ENCODE measurements at regions not wholly inside any gene's neighbourhood (a gene's known extent, or its start where the extent isn't known, plus 50 kb on each side); places are given as distances from the start of the nearest gene placed in this dataset.

DNA sequence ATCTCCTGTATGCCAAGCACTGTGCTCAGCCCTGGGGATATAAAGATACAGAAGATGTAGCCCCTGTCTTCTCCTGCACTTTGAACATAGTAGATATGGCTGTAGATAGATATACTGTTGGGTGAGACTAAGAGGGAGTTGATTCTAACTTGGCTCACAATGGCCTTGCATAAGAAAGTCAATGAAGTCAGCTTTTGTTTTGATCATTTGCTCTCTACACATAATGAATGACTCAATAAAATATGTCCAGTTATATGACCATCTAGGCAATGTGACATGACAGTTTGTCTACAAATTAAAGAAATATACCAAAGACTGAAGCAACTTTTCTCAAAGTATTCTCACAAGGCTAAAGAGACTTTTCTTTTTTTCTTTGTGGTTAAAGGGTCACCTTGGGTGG, 147.6 kb upstream of the DIPK2B start:
- DNase-seq: no peak

DNA sequence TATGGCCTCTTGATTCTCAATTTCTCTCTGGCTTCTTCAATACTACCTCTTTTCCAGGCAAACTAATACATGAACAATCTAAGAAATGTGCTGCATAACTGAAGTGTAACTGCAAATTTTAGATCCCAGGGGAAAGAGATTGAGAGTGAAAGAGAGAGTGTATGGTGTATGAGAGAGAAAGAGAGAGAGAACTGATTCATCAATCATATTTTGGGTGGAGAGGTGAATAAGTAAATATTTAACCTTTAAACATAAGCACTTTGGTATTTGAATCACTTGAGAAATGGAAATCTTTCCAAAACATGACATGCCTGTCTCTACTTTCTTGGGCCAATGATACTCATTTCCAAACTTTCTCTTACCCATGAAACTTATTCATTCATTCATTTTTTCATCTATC, 147.2 kb upstream of the DIPK2B start:
- peak; percentile 3 for DNase-seq

DNA sequence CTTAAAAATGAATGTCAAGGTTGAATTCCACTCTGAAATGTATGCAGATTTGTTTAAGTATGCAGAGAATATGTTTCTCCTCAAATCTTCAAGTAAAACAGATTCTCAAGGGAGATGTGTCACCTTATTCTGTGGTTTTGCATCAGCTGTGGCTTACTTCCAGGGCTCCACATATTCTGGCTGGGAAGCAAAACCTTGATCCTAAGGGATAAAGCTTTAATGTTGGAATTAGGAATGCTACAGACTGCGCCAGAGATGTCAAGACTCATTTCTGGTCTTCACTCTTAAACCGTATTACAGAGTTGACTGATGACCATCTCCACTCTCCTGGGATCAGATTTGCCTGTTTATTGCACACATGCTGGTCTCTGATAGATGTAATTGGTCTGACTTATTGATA, 143.9 kb upstream of the DIPK2B start:
- DNase-seq: no peak

DNA sequence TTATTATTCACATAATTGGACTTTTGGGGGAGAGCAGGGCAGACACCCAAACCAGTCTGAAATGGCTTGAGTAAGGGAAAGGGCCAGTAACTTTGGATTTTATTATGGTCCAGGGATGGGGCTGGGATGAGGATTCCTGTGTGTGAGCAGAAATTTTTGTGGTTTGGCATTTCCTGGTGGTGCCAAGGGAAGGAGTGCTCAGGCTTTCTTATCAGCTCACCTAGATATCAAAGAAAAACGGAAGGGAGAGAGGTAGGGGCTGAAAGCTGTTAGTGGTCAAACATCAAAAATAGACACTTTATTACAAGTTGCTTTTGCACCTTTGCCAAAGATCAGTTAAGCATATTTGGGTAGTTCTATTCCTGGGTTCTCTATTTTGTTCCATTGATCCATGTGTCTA, 128.5 kb upstream of the DIPK2B start:
- no peak for DNase-seq

DNA sequence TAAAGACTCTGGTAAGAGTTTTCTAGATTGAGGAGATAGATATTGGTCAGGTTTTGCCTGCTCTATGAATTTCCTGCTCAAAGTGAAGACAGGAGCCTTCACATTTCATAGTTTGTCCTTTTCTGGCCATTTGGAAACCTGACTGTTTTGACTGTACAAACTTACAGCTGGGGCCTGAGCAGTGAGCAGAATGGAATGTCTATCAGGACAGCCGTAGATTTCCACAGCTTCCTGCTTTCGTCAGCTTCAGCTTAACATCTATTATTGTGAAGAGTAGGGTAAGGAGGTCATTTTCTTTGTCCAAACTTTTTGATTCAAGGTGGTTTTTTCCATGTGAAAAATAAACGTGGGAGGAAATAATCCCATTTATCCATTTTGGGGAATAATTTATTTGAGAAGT, 124.3 kb upstream of the DIPK2B start:
- no peak for DNase-seq

DNA sequence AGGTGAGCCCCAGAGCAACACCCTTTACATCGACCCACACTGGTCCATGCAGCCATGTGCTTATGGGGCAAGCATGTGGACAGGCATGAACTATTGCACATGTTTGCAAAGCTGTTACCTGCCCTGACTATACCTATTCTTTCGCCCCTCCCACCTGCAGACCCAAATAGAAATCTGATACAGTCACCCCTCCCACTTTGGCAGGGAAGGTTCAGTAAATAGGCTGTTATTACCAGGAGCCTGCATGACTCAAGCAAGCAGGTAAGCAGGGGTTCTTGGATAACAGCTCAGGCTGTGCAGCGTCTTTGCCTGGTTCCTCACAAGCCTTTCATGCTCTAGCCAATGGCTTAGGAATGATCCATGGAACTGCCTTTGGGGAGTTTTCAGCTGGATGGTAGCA, 122.7 kb upstream of the DIPK2B start:
- no peak for DNase-seq

DNA sequence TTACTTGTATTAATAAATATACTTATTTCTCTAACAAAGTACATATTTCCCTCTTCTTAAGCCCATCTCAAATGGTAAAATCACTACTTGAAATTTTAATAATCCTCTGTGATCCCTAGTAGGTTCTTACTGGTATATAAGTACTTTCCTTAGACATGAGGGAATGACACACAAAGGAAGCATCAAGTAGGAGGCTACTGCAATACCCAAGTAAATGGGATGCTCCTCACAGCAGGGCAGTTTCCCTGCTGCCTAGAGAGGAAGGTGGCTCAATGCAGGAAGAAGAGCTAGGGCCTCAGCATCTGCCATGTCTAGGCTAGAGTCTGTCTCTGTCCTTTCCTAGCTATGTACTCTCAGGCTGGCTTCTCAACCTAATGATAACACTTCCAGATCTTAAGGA, 122.1 kb upstream of the DIPK2B start:
- DNase-seq: no peak

DNA sequence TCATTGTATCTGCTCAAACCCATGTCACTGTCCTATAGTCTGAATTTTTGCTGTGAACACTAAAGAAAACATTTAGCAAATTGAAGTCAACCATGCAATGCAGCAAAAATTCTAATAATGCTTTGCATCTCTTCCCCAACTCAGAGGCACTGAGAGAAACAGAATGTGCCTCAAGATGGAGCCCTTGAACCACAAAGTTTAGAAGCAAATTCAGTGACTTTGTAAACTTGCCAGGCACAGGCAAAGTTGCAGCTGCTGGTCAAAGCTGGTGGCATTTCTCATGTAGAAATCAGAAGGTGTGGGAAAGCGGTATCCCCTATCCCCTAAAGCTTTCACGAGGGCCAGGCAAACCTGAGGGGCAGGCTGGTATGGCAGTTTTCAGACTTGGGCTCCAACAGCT, 121.7 kb upstream of the DIPK2B start:
- DNase-seq: peak; percentile 24

DNA sequence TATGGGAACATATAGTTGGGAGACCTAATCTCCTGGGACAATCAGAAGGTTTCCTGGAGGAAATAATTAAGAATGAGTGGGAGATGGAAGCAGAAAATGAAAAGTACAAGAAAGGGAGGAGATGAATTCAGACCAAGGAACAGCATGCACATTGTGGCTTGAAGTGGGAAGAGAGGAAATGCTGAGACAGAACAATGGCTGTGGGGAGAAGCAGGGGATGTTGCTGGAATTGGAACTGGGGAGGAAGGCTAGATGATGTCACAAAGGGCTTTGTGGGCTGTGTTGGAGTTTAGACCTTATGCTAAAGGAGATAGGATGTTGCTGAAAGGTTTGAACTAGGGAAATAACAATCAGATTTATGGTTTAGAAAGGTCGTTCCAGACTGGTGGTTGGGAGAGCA, 119.5 kb upstream of the DIPK2B start:
- no peak for DNase-seq

DNA sequence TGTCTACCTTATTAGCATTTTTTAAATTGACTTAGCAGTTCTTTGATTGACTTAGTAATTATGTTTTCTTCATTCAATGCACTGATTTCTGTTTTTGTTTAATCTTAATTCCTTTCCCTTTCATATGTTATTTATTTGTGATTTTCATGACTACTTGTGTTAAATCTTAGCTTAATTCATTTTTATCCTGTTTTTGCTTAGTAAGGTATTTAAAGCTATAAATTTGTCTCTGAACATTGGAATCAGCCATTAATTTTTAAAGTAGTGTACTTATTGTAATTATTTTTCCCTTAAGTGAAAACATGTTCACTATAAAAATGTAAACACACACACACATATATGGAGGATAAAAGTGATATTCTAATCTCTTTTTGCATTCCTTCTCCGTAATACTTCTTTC, 109.1 kb upstream of the DIPK2B start:
- no peak for DNase-seq

DNA sequence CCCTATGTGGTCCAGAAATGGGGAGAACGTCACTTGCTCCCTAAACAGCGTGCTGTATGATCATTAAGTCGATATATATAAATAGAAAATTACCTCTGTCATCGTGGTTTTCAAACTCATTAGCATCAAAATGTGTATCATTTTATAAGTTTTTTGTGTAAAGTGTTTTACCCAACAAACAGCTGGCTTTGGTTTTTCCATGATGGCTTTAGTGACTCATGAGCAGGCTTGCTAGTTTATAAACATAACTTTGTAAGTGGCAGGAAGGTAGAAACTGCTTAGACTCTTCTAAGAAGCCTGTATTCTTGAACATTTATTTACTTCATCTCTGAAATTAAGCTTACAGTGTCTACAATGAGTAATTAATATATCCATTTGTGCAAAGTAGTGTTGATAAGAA, 108.4 kb upstream of the DIPK2B start:
- no peak for DNase-seq

DNA sequence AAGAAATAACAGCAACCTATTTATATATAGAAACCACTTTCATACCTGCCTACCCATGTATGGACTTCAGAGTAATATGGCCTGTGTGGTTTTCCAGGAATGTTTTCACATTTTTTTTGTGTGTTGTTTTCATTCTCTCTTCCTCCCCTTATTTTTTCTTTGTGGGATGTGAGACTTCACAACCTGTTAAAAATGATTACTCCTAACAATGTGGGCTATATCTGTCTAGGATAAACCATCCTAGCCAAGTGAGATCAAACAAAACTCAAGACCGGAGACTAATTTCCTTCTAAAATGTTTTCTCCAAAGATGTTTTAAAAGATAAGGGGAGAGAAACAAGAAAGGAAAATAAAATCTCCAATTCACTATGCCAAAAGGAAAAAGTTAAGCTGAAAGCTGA, 106.1 kb upstream of the DIPK2B start:
- DNase-seq: no peak

DNA sequence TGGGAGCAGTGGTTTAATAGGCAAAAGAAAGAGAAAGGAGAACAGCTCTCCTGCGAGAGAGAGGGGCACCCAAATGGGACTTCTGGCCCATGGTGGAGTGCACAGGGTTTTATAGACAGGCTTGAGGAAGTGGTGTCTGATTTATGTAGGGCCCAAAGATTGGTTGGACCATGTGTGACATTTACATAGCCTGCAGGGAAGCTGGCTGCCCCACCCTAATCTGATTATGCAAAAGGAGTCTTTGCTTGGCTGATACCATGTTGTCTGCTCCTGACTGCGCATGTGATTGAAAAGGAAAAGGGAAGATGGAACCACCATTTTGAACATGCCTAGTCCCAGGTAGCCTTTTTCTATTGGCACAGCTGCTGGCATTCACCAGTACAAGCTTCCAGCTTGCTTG, 100.0 kb upstream of the DIPK2B start:
- DNase-seq: no peak

DNA sequence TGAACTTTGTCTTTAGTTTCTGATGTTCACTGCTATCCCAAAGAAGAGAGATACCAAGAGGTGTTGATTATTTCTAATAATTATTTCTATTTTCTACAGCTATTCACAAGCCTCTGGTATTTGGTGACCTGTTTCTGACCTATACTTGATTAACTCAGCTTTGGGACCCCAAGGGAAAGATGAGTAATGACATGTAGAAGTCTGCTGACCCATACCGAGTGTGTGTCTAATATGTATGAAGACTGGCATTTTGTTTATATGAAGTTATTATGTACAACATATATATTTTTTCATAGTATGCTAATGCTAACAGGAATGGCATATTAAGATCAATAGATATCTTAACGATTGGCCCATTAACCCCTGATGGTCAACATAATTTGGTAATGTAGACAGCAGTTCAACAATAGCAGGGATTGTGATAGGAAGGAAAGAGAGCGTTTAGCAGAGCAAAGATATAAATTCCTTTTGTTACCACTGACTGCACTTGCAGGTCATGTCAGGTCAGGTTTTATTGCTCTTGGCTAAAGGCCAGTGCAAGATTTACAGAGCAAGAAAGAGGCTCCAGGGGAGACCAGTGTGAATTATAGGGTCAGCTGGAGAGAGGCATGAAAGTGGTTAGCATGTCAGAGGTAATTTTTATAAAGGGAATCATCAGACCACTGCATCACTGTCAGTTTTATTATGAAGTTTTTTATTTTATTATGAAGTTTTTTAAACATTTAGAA, 94.7 kb upstream of the DIPK2B start:
- DNase-seq: peak; percentile 66

DNA sequence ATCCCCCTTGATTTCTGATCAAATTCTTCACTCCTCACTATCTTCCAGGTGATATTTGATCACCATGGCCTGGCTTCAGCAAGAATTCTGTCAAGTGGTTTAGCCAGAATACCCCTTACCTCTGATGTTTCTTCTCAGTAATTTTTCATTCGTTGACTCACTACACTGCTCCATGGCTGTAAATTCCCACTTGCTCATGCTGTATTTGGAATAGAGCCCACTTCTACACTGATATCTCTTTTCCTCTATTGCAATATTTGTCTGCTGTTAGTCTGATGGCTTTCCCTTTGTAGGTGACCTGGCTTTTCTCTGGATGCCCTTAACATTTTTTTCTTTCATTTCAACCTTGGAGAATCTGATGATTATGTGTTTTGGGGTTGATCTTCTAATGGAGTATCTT, 73.9 kb upstream of the DIPK2B start:
- peak; percentile 17 for DNase-seq

DNA sequence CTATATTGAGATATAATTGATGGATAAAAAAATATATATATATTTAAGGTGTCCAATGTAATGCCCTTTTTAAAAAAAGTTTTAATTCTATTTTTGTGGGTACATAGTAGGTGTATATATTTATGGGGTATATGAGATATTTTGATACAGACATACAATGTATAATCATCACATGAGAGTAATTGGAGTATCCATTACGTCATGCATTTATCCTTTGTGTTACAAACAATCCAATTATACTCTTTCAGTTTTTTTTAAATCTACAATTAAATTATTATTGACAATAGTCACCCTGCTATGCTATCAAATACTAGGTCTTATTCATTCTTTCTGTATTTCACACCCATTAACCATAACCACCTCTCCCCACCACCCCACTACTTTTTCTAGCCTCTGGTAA, 66.3 kb upstream of the DIPK2B start:
- DNase-seq: no peak

DNA sequence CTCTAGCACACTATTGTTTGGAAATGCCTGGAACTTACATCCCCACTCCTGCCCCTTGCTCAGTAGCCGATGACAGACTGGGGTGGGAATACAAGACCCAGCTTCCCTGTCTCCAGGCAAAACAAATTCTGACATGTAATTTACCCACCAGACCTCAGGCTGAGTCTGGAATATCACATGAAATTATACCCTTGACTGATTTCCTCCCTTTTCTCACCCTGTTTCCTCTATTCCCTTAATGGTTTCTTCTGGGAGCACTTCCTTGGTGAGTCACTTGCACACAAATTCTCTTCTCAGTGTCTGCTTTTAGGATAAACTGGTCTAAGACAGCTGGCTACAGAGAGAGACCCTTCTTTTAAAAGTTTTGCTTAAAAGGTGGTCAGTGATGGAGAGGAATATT, 65.8 kb upstream of the DIPK2B start:
- DNase-seq: peak; percentile 6

DNA sequence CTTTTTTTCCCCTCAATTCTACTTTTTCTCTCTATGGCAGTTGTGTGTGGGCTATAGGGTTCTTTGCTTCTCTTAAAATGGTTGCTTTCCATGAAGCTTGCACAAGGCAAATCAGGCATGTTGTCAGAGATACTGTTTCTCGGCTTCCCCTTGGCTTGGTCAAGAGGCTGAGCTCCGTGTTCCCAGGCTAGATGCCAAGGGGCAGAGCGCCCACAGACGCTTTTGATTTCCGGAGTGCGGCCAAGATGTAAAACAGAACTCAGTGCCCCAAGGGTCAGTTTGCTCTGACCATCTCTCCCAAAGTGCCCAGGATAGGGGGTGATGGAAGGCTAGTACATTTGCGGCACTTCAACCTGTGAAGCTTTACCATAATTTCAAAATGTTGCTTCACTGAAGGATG, 64.2 kb upstream of the DIPK2B start:
- no peak for DNase-seq

DNA sequence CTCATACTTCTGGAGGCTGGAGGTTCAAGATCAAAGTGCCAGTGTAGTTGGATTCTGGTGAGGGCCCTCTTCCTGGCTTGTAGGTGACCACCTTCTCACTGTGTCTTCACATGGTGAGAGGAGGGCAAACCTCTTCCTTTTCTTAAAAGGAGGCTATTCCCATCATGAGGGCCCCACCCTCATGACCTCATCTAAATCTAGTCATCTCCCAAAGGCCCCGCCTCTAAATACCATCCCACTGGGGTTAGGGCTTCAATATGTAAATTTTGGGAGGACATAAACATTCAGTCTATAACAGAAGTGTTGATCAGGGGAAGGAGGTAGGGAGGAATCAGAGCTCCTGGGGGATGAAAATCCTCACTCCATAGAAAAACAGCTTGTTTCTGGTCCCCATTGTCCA, 60.8 kb upstream of the DIPK2B start:
- no peak for DNase-seq

DNA sequence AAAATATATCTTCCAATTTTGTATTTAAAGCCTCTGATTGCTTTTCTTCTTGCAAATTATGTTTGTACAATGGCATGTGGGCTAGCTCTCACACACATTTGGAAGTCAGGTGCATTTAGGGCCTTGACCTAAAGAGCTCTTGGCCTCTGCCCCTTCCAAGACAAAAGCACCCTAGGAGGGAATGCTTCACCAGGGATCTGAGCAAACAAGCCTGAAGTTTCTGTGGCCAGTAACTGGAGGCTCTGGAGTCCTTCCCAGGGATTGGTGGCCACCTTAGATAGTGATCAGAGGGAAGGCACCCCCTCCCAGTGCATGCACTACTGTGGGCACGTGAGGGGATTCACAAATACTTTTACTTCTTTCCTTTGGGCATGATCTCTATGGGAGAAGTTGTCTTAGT, 60.3 kb upstream of the DIPK2B start:
- no peak for DNase-seq

DNA sequence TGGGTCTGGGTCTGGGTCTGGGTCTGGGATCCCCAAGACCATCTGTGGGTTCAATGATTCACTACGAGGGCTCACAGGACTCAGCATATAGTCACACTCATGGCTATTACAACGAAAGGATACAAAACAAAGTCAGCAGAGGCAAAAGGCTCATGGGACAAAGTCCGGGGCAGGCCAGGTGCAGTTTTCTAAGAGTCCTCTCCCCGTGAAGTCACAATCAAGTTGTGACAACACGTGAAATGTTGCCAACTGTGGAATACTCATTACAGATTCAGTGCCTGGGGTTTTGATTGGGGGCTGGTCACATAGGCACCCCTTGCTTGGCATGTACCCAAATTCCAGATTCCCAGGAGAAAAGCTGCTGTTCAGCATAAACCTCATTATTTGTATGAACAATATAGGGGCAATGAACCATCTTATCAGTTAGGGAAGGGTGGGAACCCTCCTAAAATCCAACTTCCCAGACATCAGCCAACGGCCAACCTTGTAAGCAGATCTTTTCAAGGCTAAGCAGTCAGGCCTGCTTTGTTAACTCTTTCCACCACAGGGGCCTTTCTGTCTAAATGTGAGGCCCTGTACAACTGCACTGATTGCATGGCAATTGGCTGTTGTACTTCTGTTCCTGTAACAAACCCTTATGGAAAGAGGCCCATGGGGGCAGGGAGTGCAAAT, 58.2 kb upstream of the DIPK2B start:
- no peak for DNase-seq

Measured in kidney glomerular epithelial cell (primary cell).